Ishikawa (cell line): ENCODE measurements at regions not wholly inside any gene's neighbourhood (a gene's known extent, or its start where the extent isn't known, plus 50 kb on each side); places are given as distances from the start of the nearest gene placed in this dataset.

Experiments
- CEBPB ChIP-seq: IDR thresholded peaks from 2 replicates; pipeline ENCODE4 v1.6.1; 2012
- CREB1 ChIP-seq: IDR thresholded peaks from 2 replicates; pipeline ENCODE4 v1.6.1; 2012; ENCODE audit warnings: low read depth
- EGR1 ChIP-seq: IDR thresholded peaks from 2 replicates; pipeline ENCODE4 v1.6.1; 2012
- EP300 ChIP-seq: IDR thresholded peaks from 2 replicates; pipeline ENCODE4 v1.6.1; 2012; ENCODE audit warnings: borderline replicate concordance
- FOXM1 ChIP-seq: IDR thresholded peaks from 2 replicates; pipeline ENCODE4 v1.6.1; 2012; ENCODE audit warnings: low read depth, borderline replicate concordance
- MAX ChIP-seq: IDR thresholded peaks from 2 replicates; pipeline ENCODE4 v1.6.1; 2012
- NFIC ChIP-seq: IDR thresholded peaks from 2 replicates; pipeline ENCODE4 v1.6.1; 2012
- RAD21 ChIP-seq: IDR thresholded peaks from 2 replicates; pipeline ENCODE4 v1.6.1; 2012; ENCODE audit warnings: low read depth
- REST ChIP-seq: IDR thresholded peaks from 2 replicates; pipeline ENCODE4 v1.6.1; 2012; ENCODE audit warnings: low read depth, mild to moderate bottlenecking
- TAF1 ChIP-seq: IDR thresholded peaks from 2 replicates; pipeline ENCODE4 v1.6.1; 2012; ENCODE audit warnings: low read depth, mild to moderate bottlenecking
- TCF12 ChIP-seq: IDR thresholded peaks from 2 replicates; pipeline ENCODE4 v1.6.1; 2012; ENCODE audit warnings: low read depth
- TEAD4 ChIP-seq: IDR thresholded peaks from 2 replicates; pipeline ENCODE4 v1.6.1; 2012
- USF1 ChIP-seq: IDR thresholded peaks from 2 replicates; pipeline ENCODE4 v1.6.1; 2012
- YY1 ChIP-seq: IDR thresholded peaks from 2 replicates; pipeline ENCODE4 v1.6.1; 2012; ENCODE audit warnings: low read depth
- ZBTB7A ChIP-seq: IDR thresholded peaks from 2 replicates; pipeline ENCODE4 v1.6.1; 2012; ENCODE audit warnings: low read depth

- TF ChIP-seq CREB1 (no peak), MAX (no peak), CEBPB (0 out of 2 replicates have a peak, but pooled peaks have one; percentile 7), EGR1 (no peak), FOXM1 (no peak)
Observed at GRCh38 chr12:72111706-72112105, 160.5 kb upstream of the TRHDE start.

GRCh38 chr12:72133497-72134055 is 138.6 kb upstream of the TRHDE start:
- no peak for TF ChIP-seq FOXM1
- peak; percentile 60 for TF ChIP-seq RAD21

GRCh38 chr12:72134246-72135020 is 137.7 kb upstream of the TRHDE start:
- TF ChIP-seq YY1 = no peak
- TF ChIP-seq TEAD4 = no peak
- TF ChIP-seq NFIC = no peak
- TF ChIP-seq MAX = no peak
- no peak for TF ChIP-seq CEBPB
- no peak for TF ChIP-seq TCF12
- no peak for TF ChIP-seq USF1
- no peak for TF ChIP-seq CREB1
- no peak for TF ChIP-seq FOXM1
- TF ChIP-seq REST = no peak
- TF ChIP-seq RAD21 = no peak

GRCh38 chr12:72135021-72135301 is 137.2 kb upstream of the TRHDE start:
- TF ChIP-seq CEBPB (no peak), USF1 (no peak), TEAD4 (no peak), EP300 (no peak), NFIC (no peak), RAD21 (no peak), YY1 (no peak), EGR1 (no peak), ZBTB7A (no peak), CREB1 (no peak), FOXM1 (no peak), TCF12 (no peak), REST (no peak), TAF1 (no peak), MAX (no peak)

- TF ChIP-seq CREB1 (no peak), RAD21 (no peak), NFIC (no peak), MAX (no peak), TAF1 (no peak), TEAD4 (no peak), USF1 (no peak), REST (no peak), ZBTB7A (no peak), TCF12 (no peak), EP300 (no peak), EGR1 (no peak), CEBPB (no peak), FOXM1 (no peak), YY1 (no peak)
Observed at GRCh38 chr12:72136792-72137191, 135.4 kb upstream of the TRHDE start.
